ENCODE measurements at regions not wholly inside any gene's neighbourhood (a gene's known extent, or its start where the extent isn't known, plus 50 kb on each side); places are given as distances from the start of the nearest gene placed in this dataset.
"Not testable (repeated sequence)": the region's sequence is repeated elsewhere in the genome, so short reads cannot be mapped to it uniquely, and the experiment has no call there.

DNA sequence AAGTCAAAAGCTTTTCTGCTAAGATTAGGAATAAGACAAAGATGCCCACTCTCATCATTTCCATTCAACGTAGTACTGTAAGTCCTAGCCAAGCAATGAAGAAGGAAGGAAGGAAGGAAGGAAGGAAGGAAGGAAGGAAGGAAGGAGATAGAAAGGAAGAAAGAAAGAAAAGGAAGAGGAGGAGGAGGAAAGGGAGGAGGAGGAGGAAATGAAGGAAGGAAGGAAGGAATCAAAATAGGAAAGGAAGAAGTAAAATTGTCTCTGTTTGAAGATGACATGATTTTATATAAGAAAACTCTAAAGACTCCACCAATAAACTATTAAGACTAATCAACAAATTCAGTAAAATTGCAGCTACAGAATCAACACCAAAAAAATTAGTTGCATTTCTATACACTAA, 66.0 kb upstream of the DHRS4 start:
- Histone ChIP-seq H3K27ac (no peak overlapping the region), H3K9me3 (replicated peaks) (no peaks in the 10 kb centered on the region), H3K36me3 (no peaks in the 10 kb centered on the region), H3K4me1 (no peaks in the 10 kb centered on the region), H3K27me3 (no peaks in the 10 kb centered on the region), H3K4me3 (no peak overlapping the region)
- DNase-seq, result no peak

- H3K9me3 ChIP-seq (replicated peaks); H3K4me3 ChIP-seq; DNase-seq; H3K27me3 ChIP-seq; H3K4me1 ChIP-seq; H3K36me3 ChIP-seq; H3K27ac ChIP-seq: not testable (repeated sequence)
Measured at GRCh38 chr14:23891717-23892116, 61.9 kb upstream of the DHRS4 start.

- not testable (repeated sequence) for DNase-seq; H3K27ac ChIP-seq; H3K36me3 ChIP-seq; H3K4me3 ChIP-seq; H3K9me3 ChIP-seq (replicated peaks); H3K4me1 ChIP-seq; H3K27me3 ChIP-seq
Measured at GRCh38 chr14:23892289-23892688, 61.3 kb upstream of the DHRS4 start.

DNA sequence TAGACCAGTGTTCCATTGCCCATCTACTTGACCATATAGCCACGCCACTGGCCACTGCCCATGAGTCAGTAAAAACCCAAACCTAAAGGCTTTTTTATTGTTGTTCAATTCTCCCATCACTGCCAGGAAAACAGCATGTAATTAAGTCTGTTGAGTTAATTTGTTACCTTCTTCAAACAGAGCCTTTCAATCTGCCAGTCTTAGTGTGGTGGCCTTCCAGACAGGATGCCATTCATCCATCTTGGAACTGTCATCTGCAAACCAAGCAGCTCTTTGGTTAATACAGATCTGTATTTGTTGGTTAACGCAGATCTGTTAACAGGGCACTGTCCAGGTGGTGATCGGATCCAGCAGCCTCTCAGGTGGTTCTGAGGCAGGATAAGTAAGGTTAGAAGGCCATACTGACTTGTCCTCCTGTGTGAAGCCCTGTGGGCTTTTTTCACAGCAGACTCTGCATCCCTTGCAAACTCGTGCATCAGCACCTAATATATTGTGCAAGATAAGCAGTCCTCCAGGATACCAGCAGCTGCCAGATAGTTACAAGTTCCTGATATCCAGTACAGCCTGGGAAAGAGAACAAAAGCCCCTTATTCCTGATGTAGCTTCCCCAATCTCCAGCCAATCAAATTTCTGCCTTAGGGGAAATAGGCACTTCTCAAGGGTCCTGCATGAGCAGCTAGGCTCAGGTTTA, 59.1 kb upstream of the DHRS4 start:
- H3K9me3 ChIP-seq (replicated peaks), result no peaks in the 10 kb centered on the region
- no peaks in the 10 kb centered on the region for H3K36me3 ChIP-seq
- H3K27ac ChIP-seq, result no peak overlapping the region
- DNase-seq, result no peak
- peaks cover 2% of the 10 kb centered on the region; the same call in 1 of the 2 replicates for H3K27me3 ChIP-seq
- H3K4me1 ChIP-seq, result no peaks in the 10 kb centered on the region
- no peak overlapping the region for H3K4me3 ChIP-seq

GRCh38 chr14:23895053-23895419, 58.5 kb upstream of the DHRS4 start:
- Histone ChIP-seq H3K9me3 (replicated peaks) (no peaks in the 10 kb centered on the region; the same call in 1 of the 2 replicates), H3K27ac (no peak overlapping the region), H3K27me3 (peaks cover 2% of the 10 kb centered on the region; the same call in 1 of the 2 replicates), H3K4me1 (no peaks in the 10 kb centered on the region), H3K4me3 (no peak overlapping the region), H3K36me3 (no peaks in the 10 kb centered on the region)
- no peak for DNase-seq

DNA sequence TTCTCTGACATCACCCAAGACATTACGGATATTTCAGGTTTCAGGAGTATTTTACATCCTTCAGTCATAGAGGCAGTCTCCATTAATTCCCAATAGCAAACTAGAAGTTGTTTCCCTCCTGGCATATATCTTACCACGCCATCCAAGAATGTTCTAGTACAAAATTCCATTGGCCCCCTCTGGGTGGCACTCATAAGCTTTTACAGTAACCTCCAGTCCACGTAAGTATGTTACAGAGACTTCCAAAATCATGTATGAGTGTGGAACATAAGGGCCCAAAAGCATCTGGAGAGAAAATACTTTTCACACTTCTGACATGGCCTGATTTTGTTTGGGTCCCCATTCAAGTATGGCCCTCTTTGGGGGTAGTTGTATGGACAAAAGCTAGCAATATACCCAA, 58.1 kb upstream of the DHRS4 start:
- DNase-seq, result no peak
- H3K9me3 ChIP-seq (replicated peaks), result no peaks in the 10 kb centered on the region; the same call in 1 of the 2 replicates
- H3K4me1 ChIP-seq, result no peaks in the 10 kb centered on the region
- H3K27ac ChIP-seq, result no peak overlapping the region
- H3K27me3 ChIP-seq, result peaks cover 2% of the 10 kb centered on the region; the same call in 1 of the 2 replicates
- H3K36me3 ChIP-seq, result no peaks in the 10 kb centered on the region
- H3K4me3 ChIP-seq, result no peak overlapping the region

DNA sequence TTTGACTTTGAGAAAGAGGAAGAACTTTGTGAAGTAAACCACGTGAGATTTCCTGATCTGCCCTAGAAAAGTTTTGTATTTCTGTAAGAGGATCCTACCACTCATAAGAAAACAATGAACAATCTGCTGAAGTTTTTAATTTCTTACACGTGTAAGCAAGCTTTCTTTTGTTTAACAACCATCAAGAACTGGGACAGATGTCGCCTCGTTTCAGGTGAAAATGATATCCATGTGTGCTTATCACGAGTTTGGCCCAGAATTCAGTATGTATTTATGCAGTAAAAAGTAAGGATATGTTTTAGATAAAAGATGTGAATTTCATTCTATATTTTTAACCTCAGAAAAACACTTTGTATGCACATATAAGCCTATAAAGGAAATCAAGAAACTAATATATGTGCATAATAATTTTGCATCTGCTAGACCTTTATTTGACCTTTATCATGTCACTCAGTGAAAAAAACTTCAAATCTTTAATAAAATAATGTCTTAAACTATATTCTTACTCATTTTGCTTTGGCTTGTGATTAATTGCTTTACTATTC, 56.9 kb upstream of the DHRS4 start:
- H3K27ac ChIP-seq, result no peak overlapping the region
- H3K4me3 ChIP-seq, result no peak overlapping the region
- H3K36me3 ChIP-seq, result no peaks in the 10 kb centered on the region
- H3K9me3 ChIP-seq (replicated peaks), result no peaks in the 10 kb centered on the region; the same call in 1 of the 2 replicates
- no peak for DNase-seq
- no peaks in the 10 kb centered on the region for H3K4me1 ChIP-seq
- peaks cover 2% of the 10 kb centered on the region; the same call in 1 of the 2 replicates for H3K27me3 ChIP-seq

DNA sequence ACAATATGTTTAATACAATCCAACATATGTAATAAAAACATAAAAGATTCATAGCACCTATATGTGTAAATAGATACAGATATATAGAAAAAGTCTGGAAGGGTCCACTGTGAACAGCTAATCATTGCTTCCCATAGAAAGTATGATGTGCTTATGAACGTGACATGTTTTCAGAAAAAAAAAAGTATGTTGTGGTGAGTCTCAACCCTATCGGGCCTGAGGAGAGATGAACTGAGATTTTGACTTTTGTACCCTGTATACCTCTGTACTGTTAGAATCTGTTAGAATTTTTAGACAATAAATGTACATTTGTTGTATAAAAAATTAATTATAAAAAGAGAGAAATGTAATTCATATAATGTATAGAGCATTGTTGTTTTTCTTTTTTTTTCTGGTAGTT, 56.3 kb upstream of the DHRS4 start:
- not testable (repeated sequence) for DNase-seq; H3K4me3 ChIP-seq; H3K27me3 ChIP-seq; H3K9me3 ChIP-seq (replicated peaks); H3K4me1 ChIP-seq; H3K36me3 ChIP-seq; H3K27ac ChIP-seq

DNA sequence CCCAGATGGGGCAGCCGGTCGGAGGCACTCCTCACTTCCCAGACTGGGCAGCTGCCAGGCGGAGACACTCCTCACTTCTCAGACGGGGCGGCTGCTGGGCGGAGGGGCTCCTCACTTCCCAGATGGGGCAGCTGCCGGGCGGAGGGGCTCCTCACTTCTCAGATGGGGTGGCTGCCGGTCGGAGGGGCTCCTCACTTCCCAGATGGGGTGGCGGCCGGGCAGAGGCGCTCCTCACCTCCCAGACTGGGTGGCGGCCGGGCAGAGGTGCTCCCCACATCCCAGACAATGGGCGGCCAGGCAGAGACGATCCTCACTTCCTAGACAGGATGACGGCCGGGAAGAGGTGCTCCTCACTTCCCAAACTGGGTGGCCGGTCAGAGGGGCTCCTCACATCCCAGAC, 55.2 kb upstream of the DHRS4 start:
- not testable (repeated sequence) for H3K27ac ChIP-seq; DNase-seq; H3K4me1 ChIP-seq; H3K4me3 ChIP-seq; H3K27me3 ChIP-seq; H3K9me3 ChIP-seq (replicated peaks); H3K36me3 ChIP-seq

DNA sequence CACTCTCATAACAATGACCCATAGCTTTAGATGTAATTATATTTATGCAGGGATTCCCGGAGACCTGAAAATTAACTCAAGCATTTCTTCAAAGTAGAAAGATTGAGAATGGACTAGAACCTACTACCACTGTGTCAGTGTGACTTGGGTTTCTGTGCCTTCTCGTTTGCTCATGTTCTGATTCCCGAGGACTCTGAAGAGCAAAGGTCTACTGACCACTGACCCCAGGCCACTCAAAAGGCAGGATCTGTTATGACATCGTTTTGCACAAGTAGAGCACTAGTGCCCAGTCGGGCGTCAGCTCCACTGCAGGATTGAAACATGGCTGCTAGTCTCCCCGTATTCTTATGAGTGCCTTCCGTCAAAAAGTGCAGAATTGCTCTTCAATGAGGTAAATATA, 53.8 kb upstream of the DHRS4 start:
- peaks cover 2% of the 10 kb centered on the region; the same call in 1 of the 2 replicates for H3K27me3 ChIP-seq
- no peak overlapping the region for H3K27ac ChIP-seq
- no peak overlapping the region for H3K4me3 ChIP-seq
- no peaks in the 10 kb centered on the region; the same call in 1 of the 2 replicates for H3K9me3 ChIP-seq (replicated peaks)
- H3K36me3 ChIP-seq, result no peaks in the 10 kb centered on the region
- no peaks in the 10 kb centered on the region for H3K4me1 ChIP-seq
- DNase-seq, result no peak

DNA sequence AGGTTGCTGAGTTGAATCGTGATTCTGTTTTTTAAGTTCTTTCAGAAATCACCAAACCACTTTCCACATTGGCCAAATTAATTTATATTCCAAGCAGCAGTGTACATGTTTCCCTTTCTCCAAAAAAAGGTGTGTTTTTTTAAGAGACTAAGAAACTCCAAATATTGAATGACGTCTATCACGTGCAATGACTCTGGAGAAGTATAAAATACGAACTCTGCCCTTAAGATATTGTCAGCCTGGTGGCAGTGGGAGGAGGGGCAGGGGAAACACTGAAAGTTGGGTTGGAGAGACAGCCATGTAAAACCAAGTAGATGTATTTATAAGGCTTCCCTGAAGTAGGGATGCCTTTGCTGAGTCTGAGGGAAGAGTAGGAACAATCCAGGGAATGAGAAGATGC, 50.1 kb upstream of the DHRS4 start:
- Histone ChIP-seq H3K36me3 (no peaks in the 10 kb centered on the region), H3K27ac (no peak overlapping the region), H3K9me3 (replicated peaks) (no peaks in the 10 kb centered on the region; the same call in 1 of the 2 replicates), H3K4me3 (no peak overlapping the region), H3K4me1 (no peaks in the 10 kb centered on the region), H3K27me3 (no peaks in the 10 kb centered on the region; the same call in 1 of the 2 replicates)
- DNase-seq, result no peak
